Stimulated activated naive B cell treated with anti-CD40 and anti-IgM and Interleukin-4, amounts not matched to agents 10 μg/mL and 1 μg/mL and 100 μg/mL, for 72 hours (primary cell): ENCODE measurements at regions not wholly inside any gene's neighbourhood (a gene's known extent, or its start where the extent isn't known, plus 50 kb on each side); places are given as distances from the start of the nearest gene placed in this dataset.

Experiments
- ATAC-seq, 2 donors: fragments of 150-1000 bp; cut with Tn5 transposase; replicated peaks; 2 replicates each; pipeline ENCODE4 v1.10.0; 2021; ENCODE audit warnings: moderate library complexity in 1 of 2
- DNase-seq: peaks from one replicate; pipeline ENCODE4 v3.0.0; 2021
- H3K27ac Mint-ChIP-seq: one replicate; pipeline ENCODE4 v1.8.0; 2022; ENCODE audit warnings: mild to moderate bottlenecking, mixed read lengths
- H3K27me3 Mint-ChIP-seq, 2 donors: one replicate each; pipeline ENCODE4 v1.8.0; 2022; ENCODE audit warnings: mixed read lengths in 2 of 2
- H3K36me3 Mint-ChIP-seq, 2 donors: one replicate each; pipeline ENCODE4 v1.8.0; 2022; ENCODE audit warnings: mixed read lengths in 2 of 2, mild to moderate bottlenecking in 1 of 2
- H3K4me1 Mint-ChIP-seq, 2 donors: one replicate each; pipeline ENCODE4 v1.8.0; 2022; ENCODE audit warnings: mixed read lengths in 2 of 2, mild to moderate bottlenecking in 1 of 2
- H3K4me3 Mint-ChIP-seq, 2 donors: one replicate each; pipeline ENCODE4 v1.8.0; 2022; ENCODE audit warnings: mild to moderate bottlenecking in 2 of 2, mixed read lengths in 2 of 2, moderate library complexity in 1 of 2
- H3K9me3 Mint-ChIP-seq, 2 donors: one replicate each; pipeline ENCODE4 v1.8.0; 2022; ENCODE audit warnings: mixed read lengths in 2 of 2, mild to moderate bottlenecking in 1 of 2

- no peaks in the 10 kb centered on the region for H3K27me3 Mint-ChIP-seq
- no peak overlapping the region for H3K27ac Mint-ChIP-seq
- ATAC-seq = no peak
- no peak for DNase-seq
- no peaks in the 10 kb centered on the region for H3K4me1 Mint-ChIP-seq
- no peaks in the 10 kb centered on the region for H3K36me3 Mint-ChIP-seq
- H3K4me3 Mint-ChIP-seq = no peak overlapping the region
- peaks cover 0 to 5% of the 10 kb centered on the region in 2 donors for H3K9me3 Mint-ChIP-seq
Measured at GRCh38 chr10:42952931-42953683, 123.8 kb upstream of the RET start.

DNA sequence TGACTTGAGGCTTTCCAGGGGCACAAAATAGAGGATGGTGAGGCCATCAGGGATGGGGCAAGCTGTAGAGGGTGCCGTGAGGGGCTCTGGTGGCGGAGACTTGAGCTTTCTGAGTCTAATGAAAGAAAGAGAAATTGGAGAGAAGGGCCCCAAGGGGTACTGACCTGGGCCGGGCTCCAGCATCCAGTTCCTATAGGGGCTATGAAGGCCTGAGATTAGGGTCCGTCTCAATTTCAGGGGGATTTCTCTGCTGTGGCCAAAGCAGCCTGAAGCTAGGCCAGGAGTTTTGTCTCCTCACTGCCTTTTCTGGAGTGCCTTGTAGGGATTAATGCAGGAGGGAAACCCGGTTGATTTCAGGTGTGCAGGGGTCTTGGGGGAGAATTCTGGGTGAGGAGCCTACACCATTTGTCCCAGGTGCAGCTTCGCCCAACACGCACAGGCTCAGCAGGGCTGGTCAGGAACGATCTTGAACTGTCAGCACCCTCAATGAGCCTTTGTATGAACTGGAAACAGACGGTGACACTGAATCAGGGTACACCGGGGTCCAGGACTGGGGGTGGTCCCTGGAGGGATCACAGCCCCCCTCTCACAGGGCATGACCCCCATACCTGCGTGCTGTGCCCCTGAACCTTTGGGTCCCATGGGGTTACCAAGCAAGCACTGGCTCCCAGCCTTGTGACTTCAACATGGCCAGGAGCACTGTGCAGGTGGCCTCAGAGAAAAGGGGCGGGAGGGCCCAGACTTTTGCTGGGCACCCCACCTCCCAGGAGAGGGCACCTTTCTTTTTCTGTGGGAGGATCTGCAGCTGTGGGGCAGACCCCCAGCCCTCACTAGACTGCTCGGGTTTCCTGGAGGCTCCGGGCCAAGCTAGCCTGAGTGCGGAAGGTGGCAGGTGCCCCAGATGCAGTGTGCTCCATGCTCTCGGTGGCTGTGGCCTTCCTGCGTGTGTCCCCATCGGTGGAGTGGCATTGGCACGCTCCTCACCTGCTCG lies 122.9 kb upstream of the RET start:
- Mint-ChIP-seq H3K9me3 (peaks cover 0 to 5% of the 10 kb centered on the region in 2 donors), H3K4me1 (no peaks in the 10 kb centered on the region), H3K27ac (no peak overlapping the region), H3K4me3 (no peak overlapping the region), H3K27me3 (no peaks in the 10 kb centered on the region), H3K36me3 (no peaks in the 10 kb centered on the region)
- ATAC-seq (no peak), DNase-seq (no peak)

- H3K9me3 Mint-ChIP-seq = peaks cover 0 to 5% of the 10 kb centered on the region in 2 donors
- no peaks in the 10 kb centered on the region for H3K27me3 Mint-ChIP-seq
- H3K27ac Mint-ChIP-seq = no peak overlapping the region
- no peak overlapping the region for H3K4me3 Mint-ChIP-seq
- DNase-seq = no peak
- no peaks in the 10 kb centered on the region for H3K36me3 Mint-ChIP-seq
- H3K4me1 Mint-ChIP-seq = no peaks in the 10 kb centered on the region
- no peak for ATAC-seq
Measured at GRCh38 chr10:42954766-42955492, 121.9 kb upstream of the RET start.

DNA sequence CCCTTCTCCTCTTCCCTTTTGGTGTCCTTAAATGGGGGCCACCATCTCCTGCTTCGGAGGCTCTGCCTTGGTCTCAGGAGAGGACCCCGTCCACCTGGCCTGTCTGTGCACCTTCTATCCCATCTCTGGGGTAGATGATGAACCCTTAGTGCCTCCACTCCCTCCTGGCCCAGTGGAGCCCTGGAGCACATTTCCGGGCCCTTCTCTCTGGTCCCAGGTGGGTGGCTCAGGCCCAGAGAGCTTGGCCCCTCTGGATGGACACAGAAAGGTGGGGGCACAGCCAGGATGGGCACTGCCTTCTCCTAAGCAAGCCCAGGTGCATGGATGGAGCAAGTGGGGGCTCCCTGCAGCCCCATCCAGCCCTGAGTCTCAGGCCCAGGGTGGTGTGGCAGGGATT lies 121.4 kb upstream of the RET start:
- Mint-ChIP-seq H3K27ac (no peak overlapping the region), H3K4me3 (no peak overlapping the region), H3K4me1 (no peaks in the 10 kb centered on the region), H3K36me3 (no peaks in the 10 kb centered on the region), H3K27me3 (no peaks in the 10 kb centered on the region), H3K9me3 (peaks cover 0 to 5% of the 10 kb centered on the region in 2 donors)
- no peak for ATAC-seq
- DNase-seq = no peak

DNA sequence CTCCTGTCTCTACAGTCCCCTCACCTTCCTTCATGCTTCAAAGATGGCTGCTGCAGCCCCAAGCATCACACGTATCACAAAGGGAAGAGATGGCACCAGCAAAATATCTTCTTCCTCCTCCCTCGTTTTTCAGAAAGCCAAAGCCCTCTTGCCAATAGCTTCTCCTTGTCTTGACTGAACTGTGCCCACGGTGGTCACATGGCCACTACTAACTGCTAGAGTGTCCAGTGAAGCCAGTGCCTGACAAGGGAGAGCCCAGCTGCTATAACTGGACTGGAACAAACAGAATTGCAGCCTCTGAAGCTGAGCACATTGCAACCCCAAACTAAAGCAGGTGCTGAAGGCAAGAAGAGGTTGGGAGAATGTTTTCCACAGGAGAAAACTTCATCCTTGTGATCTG lies 120.8 kb upstream of the RET start:
- no peak overlapping the region for H3K27ac Mint-ChIP-seq
- no peak for ATAC-seq
- no peaks in the 10 kb centered on the region for H3K4me1 Mint-ChIP-seq
- H3K9me3 Mint-ChIP-seq = peaks cover 0 to 5% of the 10 kb centered on the region in 2 donors
- H3K36me3 Mint-ChIP-seq = no peaks in the 10 kb centered on the region
- H3K27me3 Mint-ChIP-seq = no peaks in the 10 kb centered on the region
- DNase-seq = no peak
- H3K4me3 Mint-ChIP-seq = no peak overlapping the region

GRCh38 chr10:42958142-42958868 lies 118.6 kb upstream of the RET start:
- Mint-ChIP-seq H3K4me1 (no peaks in the 10 kb centered on the region), H3K4me3 (no peak overlapping the region), H3K9me3 (peaks cover 0 to 5% of the 10 kb centered on the region in 2 donors), H3K36me3 (no peaks in the 10 kb centered on the region), H3K27ac (no peak overlapping the region), H3K27me3 (no peaks in the 10 kb centered on the region)
- no peak for ATAC-seq
- no peak for DNase-seq

DNA sequence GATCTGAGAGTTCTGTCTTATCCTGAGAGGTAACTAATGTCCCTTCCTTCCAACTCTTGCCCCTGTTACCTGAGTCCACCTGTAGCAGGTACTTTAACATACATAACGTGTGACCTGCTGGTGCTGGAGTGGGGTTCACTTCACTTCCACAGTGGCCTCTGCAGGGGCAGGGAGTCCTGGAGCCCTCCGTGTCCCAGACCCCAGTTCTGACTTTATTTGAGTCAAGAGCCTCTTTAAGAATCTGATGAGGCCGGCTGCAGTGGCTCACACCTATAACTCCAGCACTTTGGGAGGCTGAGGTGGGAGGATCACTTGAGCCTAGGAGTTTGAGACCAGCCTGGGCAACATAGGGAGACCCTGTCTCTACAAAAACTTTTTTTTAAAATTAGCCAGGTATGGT lies 117.0 kb upstream of the RET start:
- ATAC-seq = no peak
- Mint-ChIP-seq H3K36me3 (no peaks in the 10 kb centered on the region), H3K27me3 (no peaks in the 10 kb centered on the region), H3K9me3 (peaks cover 0 to 5% of the 10 kb centered on the region in 2 donors), H3K4me3 (no peak overlapping the region), H3K27ac (no peak overlapping the region), H3K4me1 (no peaks in the 10 kb centered on the region)
- no peak for DNase-seq

DNA sequence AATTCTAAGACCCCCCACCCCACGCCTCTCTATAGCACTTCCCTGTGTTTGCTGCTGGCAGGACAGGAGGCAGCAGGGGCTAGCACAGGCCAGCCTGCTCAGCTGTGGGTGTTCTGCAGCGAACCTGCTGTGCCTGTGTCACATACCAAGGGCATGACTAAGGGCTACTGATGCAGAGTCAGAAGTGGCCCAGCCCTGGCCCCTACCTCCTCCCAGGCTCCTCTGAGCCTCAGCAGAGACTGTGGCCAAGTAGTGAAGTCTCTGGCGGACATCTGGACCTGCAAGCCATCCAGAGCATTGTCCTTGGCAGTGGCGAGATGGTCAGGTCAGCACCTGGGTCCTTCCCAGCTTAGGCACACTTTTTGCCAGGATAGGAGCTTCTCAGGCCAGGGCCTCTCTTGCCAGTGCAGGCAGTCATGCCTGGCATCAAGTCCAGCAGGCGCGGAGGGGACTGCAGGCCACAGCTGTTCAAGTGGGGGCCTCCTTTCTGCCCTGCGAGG lies 116.3 kb upstream of the RET start:
- H3K27me3 Mint-ChIP-seq = no peaks in the 10 kb centered on the region
- H3K4me3 Mint-ChIP-seq = no peak overlapping the region
- peaks cover 0 to 5% of the 10 kb centered on the region in 2 donors for H3K9me3 Mint-ChIP-seq
- no peaks in the 10 kb centered on the region for H3K4me1 Mint-ChIP-seq
- no peaks in the 10 kb centered on the region for H3K36me3 Mint-ChIP-seq
- ATAC-seq = peak in 1 of 2 donors; percentile 13
- H3K27ac Mint-ChIP-seq = no peak overlapping the region
- DNase-seq = no peak

GRCh38 chr10:42960991-42961795 lies 115.7 kb upstream of the RET start:
- DNase-seq (no peak), ATAC-seq (no peak)
- H3K9me3 Mint-ChIP-seq = peaks cover 0 to 5% of the 10 kb centered on the region in 2 donors
- H3K36me3 Mint-ChIP-seq = no peaks in the 10 kb centered on the region
- H3K4me3 Mint-ChIP-seq = no peak overlapping the region
- H3K4me1 Mint-ChIP-seq = no peaks in the 10 kb centered on the region
- H3K27ac Mint-ChIP-seq = no peak overlapping the region
- no peaks in the 10 kb centered on the region for H3K27me3 Mint-ChIP-seq

- Mint-ChIP-seq H3K4me3 (no peak overlapping the region), H3K27ac (no peak overlapping the region)
- no peak for DNase-seq
Measured at GRCh38 chr10:42961796-42962109, 115.1 kb upstream of the RET start.

DNA sequence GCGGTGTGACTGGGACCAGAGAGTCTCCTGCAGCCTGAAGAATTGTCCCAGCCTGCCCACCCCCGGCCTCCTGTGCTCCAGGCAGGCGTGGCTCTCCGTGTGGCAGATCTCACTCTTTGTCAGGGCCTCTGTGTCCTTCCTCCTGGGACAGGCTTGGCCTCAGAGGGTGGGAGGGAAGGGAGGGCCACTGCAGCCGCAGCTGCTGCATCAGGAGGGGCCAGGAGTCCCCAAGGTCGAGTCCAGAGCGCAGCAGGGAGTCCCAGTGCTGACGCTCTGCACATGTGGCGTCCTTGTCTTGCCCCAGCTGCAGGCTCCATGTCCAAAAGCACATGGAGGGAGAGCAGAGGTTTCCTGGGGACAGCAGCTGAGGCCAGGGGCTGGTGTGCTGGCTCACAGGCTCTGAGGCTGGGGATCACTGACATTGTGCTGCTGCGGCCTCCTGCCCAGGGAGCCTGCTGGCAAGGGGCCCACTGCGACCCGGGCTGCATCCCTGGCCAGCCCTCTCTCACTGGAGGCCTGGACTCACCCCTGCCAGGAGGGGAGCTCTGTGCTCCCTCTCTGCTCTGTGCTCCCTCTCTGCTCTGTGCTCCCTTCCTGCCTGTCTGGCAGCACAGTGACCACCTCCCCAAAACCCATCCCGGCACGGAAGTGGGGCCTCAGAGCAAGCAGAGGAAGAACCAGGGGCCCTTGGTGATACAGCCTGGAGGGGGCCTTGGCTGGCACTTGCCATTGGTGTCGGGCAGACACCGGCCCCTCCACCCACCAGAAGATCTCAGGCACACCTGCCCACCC lies 114.6 kb upstream of the RET start:
- no peak overlapping the region for H3K4me3 Mint-ChIP-seq
- no peaks in the 10 kb centered on the region for H3K27me3 Mint-ChIP-seq
- no peaks in the 10 kb centered on the region for H3K4me1 Mint-ChIP-seq
- ATAC-seq (no peak), DNase-seq (no peak)
- H3K36me3 Mint-ChIP-seq = no peaks in the 10 kb centered on the region
- H3K9me3 Mint-ChIP-seq = peaks cover 0 to 2% of the 10 kb centered on the region in 2 donors
- no peak overlapping the region for H3K27ac Mint-ChIP-seq

More at GRCh38 chr10:42961796-42962109, 115.1 kb upstream of the RET start:
- no peak for ATAC-seq
- Mint-ChIP-seq H3K27me3 (no peaks in the 10 kb centered on the region), H3K36me3 (no peaks in the 10 kb centered on the region), H3K9me3 (peaks cover 0 to 5% of the 10 kb centered on the region in 2 donors), H3K4me1 (no peaks in the 10 kb centered on the region)

DNA sequence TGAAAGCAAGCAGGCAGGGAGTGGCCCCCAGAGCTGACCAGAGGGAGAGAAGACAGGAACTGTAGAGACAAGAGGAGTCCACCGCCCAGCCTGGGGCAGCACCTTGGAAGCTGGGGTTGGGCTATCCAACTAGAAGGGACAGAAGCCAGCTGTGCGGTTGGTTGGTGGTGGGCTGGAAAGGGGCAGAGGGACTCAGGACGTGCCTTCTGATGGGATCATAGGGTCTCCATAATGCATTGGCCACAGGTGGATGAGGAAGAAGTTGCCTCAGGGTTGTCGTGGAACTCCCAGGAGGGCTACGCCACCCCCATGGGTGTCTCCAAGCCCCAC lies 114.0 kb upstream of the RET start:
- DNase-seq (no peak), ATAC-seq (no peak)
- H3K4me1 Mint-ChIP-seq = no peaks in the 10 kb centered on the region
- H3K4me3 Mint-ChIP-seq = no peak overlapping the region
- H3K27ac Mint-ChIP-seq = no peak overlapping the region
- H3K27me3 Mint-ChIP-seq = no peaks in the 10 kb centered on the region
- H3K36me3 Mint-ChIP-seq = no peaks in the 10 kb centered on the region
- H3K9me3 Mint-ChIP-seq = no peaks in the 10 kb centered on the region

DNA sequence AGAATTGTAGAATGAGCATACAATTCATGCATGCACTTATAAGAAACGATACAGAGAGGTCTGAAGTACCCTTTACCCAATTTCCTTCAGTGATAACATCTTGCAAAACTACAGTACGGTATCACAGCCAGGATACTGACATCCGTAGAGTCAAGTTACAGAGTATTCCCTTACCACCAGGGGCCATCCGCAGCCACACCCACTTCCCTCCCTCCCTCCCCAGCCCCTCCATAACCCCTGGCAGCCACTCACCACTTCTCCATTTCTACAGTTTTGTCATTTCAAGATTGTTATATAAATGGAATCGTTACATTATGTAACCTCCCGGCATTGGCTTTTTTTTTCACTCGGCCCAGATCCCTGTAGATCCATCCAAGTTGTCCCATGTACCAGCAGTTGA lies 113.6 kb upstream of the RET start:
- Mint-ChIP-seq H3K36me3 (no peaks in the 10 kb centered on the region), H3K4me1 (no peaks in the 10 kb centered on the region), H3K27ac (no peak overlapping the region), H3K9me3 (no peaks in the 10 kb centered on the region), H3K27me3 (no peaks in the 10 kb centered on the region), H3K4me3 (no peak overlapping the region)
- ATAC-seq = no peak
- no peak for DNase-seq
